Uterus (tissue), 2 donors: ENCODE measurements at regions not wholly inside any gene's neighbourhood (a gene's known extent, or its start where the extent isn't known, plus 50 kb on each side); places are given as distances from the start of the nearest gene placed in this dataset.

ENCODE experiments used
- POLR2A ChIP-seq, 2 donors: fragments of 450-650 bp; IDR thresholded peaks; one replicate each; pipeline ENCODE4 v1.6.1; 2016; ENCODE audit warnings: antibody characterized with exemption in 2 of 2, mild to moderate bottlenecking in 1 of 2, moderate library complexity in 1 of 2
- TF ChIP-seq, protein P1 (sequence below), 4 experiments: fragments of 200-600 bp in 2 of 4; fragments of 450-650 bp in 2 of 4; sonication (generic) in 2 of 4; IDR thresholded peaks; one replicate each; pipeline ENCODE4 v1.5.1; 2016 to 2019; ENCODE audit warnings: antibody characterized with exemption in 4 of 4, mild to moderate bottlenecking in 2 of 4, moderate library complexity in 1 of 4

DNA sequence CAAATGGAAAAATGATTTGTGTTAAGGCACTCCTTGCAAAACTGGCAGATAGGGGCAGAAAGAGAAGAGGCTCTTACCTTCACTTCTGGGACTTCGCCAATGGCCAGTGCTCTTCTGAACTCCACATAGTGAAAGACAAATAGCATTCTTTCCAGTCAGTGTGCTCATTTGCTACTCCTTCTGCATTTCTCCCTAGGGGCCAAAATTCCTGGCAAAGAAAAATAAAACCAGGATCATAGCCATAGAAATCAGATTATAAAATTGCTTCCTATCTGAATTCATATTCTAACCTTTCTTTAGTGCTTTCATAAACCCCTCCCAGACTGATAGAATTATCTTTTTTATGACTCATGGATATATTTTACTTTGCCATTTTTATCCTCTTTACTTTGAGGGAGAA lies 56.9 kb upstream of the PELI1 start:
- TF ChIP-seq POLR2A (IDR thresholded peaks at IDR 0.05): no peak
- TF ChIP-seq, protein P1, sequence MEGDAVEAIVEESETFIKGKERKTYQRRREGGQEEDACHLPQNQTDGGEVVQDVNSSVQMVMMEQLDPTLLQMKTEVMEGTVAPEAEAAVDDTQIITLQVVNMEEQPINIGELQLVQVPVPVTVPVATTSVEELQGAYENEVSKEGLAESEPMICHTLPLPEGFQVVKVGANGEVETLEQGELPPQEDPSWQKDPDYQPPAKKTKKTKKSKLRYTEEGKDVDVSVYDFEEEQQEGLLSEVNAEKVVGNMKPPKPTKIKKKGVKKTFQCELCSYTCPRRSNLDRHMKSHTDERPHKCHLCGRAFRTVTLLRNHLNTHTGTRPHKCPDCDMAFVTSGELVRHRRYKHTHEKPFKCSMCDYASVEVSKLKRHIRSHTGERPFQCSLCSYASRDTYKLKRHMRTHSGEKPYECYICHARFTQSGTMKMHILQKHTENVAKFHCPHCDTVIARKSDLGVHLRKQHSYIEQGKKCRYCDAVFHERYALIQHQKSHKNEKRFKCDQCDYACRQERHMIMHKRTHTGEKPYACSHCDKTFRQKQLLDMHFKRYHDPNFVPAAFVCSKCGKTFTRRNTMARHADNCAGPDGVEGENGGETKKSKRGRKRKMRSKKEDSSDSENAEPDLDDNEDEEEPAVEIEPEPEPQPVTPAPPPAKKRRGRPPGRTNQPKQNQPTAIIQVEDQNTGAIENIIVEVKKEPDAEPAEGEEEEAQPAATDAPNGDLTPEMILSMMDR (IDR thresholded peaks at IDR 0.05): no peak
